Esophagus squamous epithelium (tissue), 5 donors: ENCODE measurements at regions not wholly inside any gene's neighbourhood (a gene's known extent, or its start where the extent isn't known, plus 50 kb on each side); places are given as distances from the start of the nearest gene placed in this dataset.

ENCODE experiments used
- DNase-seq: peaks from one replicate; lab custom pipeline; 2025; lab: John Stamatoyannopoulos, UW
- H3K27ac ChIP-seq, 4 donors: fragments of 200-600 bp; sonication (generic); one replicate each; pipeline ENCODE4 v1.5.1; 2016 to 2019; ENCODE audit warnings: mild to moderate bottlenecking in 1 of 4
- H3K27me3 ChIP-seq, 4 donors: fragments of 200-600 bp; sonication (generic); 1 replicate in 3 of 4; 2 replicates in 1 of 4; pipeline versions ENCODE4 v1.5.1 to v1.6.0; 2017 to 2021; ENCODE audit warnings: antibody characterized with exemption in 1 of 4
- H3K36me3 ChIP-seq, 3 donors: fragments of 200-600 bp; sonication (generic); one replicate each; pipeline ENCODE4 v1.5.1; 2016 to 2019
- H3K4me1 ChIP-seq, 3 donors: fragments of 200-600 bp; sonication (generic); one replicate each; pipeline ENCODE4 v1.5.1; 2017 to 2019
- H3K4me3 ChIP-seq, 4 donors: fragments of 200-600 bp; sonication (generic); 1 replicate in 3 of 4; 2 replicates in 1 of 4; pipeline ENCODE4 v1.5.1; 2016 to 2019; ENCODE audit warnings: mild to moderate bottlenecking in 2 of 4, moderate library complexity in 1 of 4
- H3K9me3 ChIP-seq, 3 donors: fragments of 200-600 bp; sonication (generic); one replicate each; pipeline ENCODE4 v1.5.1; 2016 to 2019
- CTCF ChIP-seq, 6 experiments: fragments of 450-650 bp in 4 of 6; fragments of 200-600 bp in 2 of 6; sonication (generic) in 2 of 6; IDR thresholded peaks; one replicate each; pipeline ENCODE4 v1.5.1; 2016 to 2019; ENCODE audit warnings: antibody characterized with exemption in 6 of 6, mild to moderate bottlenecking in 4 of 6, moderate library complexity in 4 of 6
- POLR2A ChIP-seq, 4 donors: fragments of 450-650 bp; IDR thresholded peaks; one replicate each; pipeline ENCODE4 v1.6.1; 2017; ENCODE audit warnings: antibody characterized with exemption in 4 of 4, mild to moderate bottlenecking in 4 of 4, moderate library complexity in 3 of 4
- WGBS, 2 donors: methylation state at CpG; one replicate each; pipeline ENCODE4 v1.1.5; 2018; 5-methylcytosine and 5-hydroxymethylcytosine counted together
- intact Hi-C: fragments of 100-400 bp; cut with DNase I; formaldehyde crosslinking; loops from one replicate; pipeline ENCODE4 v1.15.0; 2022
- donor health status: DM: yes; HTN: yes; CAD: no.

- no peaks in the 10 kb centered on the region for H3K9me3 ChIP-seq
- 45 to 47% methylated on average over 2 of the region's 2 CpGs for WGBS, 2 donors
- no peaks in the 10 kb centered on the region for H3K4me1 ChIP-seq
- H3K36me3 ChIP-seq, result no peaks in the 10 kb centered on the region
- TF ChIP-seq POLR2A (IDR thresholded peaks at IDR 0.05) (no peak), CTCF (IDR thresholded peaks at IDR 0.05) (no peak)
- no peaks in the 10 kb centered on the region for H3K27me3 ChIP-seq
- no peak for DNase-seq
- intact Hi-C loops, result no loop called here
- no peak overlapping the region for H3K4me3 ChIP-seq
- no peak overlapping the region for H3K27ac ChIP-seq
Measured at GRCh38 chr11:91837411-91838330, 386.9 kb upstream of the FAT3 start.

DNA sequence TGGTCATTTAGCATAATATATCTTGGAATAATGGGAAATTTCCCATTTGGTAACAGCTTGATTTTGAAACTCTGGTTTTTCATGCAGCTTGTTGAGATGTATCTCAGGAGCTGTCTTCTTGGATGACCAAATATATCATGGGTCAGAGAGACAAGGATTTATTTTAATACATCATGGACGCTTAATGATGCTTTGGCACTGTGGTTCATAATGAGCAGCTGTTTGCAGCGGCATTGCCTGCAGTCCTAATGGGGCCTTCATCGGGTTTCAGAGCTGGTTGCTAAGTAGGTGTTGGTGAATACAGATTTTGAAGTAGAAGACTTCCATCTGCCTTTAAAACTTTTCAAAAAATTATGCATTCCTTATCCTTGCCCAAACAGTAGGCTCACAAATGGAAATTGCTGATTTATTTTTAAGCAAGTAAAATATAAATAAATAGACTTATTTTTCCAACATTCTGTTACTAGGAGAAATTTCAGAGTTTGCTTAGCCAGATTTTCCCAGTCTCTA lies 389.5 kb upstream of the FAT3 start:
- intact Hi-C loops, result no loop called here
- H3K4me3 ChIP-seq, result no peak overlapping the region
- 72 to 77% methylated on average over 3 of the region's 3 CpGs for WGBS, 2 donors
- no peak overlapping the region for H3K27ac ChIP-seq
- H3K9me3 ChIP-seq, result no peaks in the 10 kb centered on the region
- no peaks in the 10 kb centered on the region for H3K27me3 ChIP-seq
- no peaks in the 10 kb centered on the region for H3K36me3 ChIP-seq
- no peaks in the 10 kb centered on the region for H3K4me1 ChIP-seq
- DNase-seq, result no peak
- TF ChIP-seq CTCF (IDR thresholded peaks at IDR 0.05), result no peak

DNA sequence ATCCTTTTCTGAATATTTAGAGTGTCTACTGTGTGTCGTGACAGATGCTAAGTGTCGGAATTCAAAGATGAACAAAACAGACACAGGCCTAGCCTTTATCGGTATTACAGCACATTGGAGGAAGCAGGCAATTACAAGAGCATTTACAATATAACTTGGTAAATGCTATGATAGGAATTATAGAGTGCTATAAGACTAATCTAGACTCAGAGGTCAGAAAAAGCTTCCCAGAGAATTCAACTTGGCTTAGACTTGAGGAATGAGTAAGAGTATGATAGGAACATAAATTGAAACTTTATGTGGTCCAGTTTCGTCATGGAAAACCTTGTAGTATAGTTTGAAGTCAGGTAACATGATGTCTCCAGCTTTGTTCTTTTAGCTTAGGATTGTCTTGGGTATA lies 395.7 kb upstream of the FAT3 start:
- 77 to 86% methylated on average over 4 of the region's 4 CpGs for WGBS, 2 donors

DNA sequence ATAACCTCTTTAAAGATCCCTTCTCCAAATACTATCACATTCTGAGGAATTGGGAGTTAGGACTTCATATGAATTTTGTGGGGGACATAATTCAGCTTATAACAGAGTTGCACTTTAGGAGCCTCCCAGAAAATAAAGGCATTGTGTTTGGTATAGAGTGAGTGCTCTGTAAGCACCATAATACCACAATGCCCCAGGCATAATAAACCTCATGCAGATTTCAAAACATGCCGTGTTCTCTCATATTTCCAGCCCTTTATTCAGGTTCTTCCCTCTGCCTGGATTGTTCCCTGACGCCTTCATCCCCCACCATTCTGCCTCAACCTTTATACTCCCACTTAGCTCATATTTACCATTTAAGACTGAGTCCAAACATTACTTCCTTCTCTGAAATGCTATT lies 398.8 kb upstream of the FAT3 start:
- Histone ChIP-seq H3K27me3 (no peaks in the 10 kb centered on the region), H3K4me1 (no peaks in the 10 kb centered on the region), H3K4me3 (no peak overlapping the region), H3K27ac (no peak overlapping the region), H3K9me3 (no peaks in the 10 kb centered on the region), H3K36me3 (no peaks in the 10 kb centered on the region)
- TF ChIP-seq POLR2A (IDR thresholded peaks at IDR 0.05), result no peak
- no peak for TF ChIP-seq CTCF (IDR thresholded peaks at IDR 0.05)
- WGBS, 2 donors, result 36 to 49% methylated on average over 2 of the region's 2 CpGs
- no peak for DNase-seq
- intact Hi-C loops, result no loop called here

More for the DNA sequence above, 395.7 kb upstream of the FAT3 start:
- no peaks in the 10 kb centered on the region for H3K27me3 ChIP-seq
- intact Hi-C loops, result no loop called here
- DNase-seq, result no peak
- H3K36me3 ChIP-seq, result no peaks in the 10 kb centered on the region
- no peak overlapping the region for H3K4me3 ChIP-seq
- TF ChIP-seq POLR2A (IDR thresholded peaks at IDR 0.05), result no peak
- no peak for TF ChIP-seq CTCF (IDR thresholded peaks at IDR 0.05)
- H3K9me3 ChIP-seq, result no peaks in the 10 kb centered on the region
- no peak overlapping the region for H3K27ac ChIP-seq
- no peaks in the 10 kb centered on the region for H3K4me1 ChIP-seq

DNA sequence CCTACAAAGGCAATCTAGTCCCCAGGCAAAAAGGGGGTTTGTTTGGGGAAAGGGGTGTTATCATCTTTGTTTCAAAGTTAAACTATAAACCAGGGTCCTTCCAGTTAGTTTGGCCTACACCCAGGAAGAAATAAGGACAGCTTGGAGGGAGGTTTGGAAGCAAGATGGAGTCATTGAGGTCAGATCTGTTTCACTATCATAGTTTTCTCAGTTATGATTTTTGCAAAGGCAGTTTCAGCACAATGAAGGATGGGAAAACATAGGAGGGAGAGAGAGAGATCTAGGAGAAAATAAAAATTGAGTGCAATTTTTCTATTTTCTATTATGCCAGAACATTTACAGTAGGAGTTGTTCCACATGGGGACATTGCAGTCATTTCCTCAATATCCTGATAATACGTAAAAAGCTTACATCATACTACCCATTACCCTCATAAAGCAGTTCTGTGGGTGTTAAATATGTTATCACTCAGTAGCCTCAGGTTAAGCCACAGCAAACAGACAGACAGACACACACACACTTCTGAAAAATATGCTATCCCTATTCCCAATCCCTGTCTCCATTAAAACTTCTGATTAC lies 401.3 kb upstream of the FAT3 start:
- intact Hi-C loops, result no loop called here
- Histone ChIP-seq H3K27ac (no peak overlapping the region), H3K4me1 (no peaks in the 10 kb centered on the region), H3K9me3 (no peaks in the 10 kb centered on the region), H3K27me3 (no peaks in the 10 kb centered on the region), H3K36me3 (no peaks in the 10 kb centered on the region), H3K4me3 (no peak overlapping the region)
- DNase-seq, result no peak
- no peak for TF ChIP-seq POLR2A (IDR thresholded peaks at IDR 0.05)
- TF ChIP-seq CTCF (IDR thresholded peaks at IDR 0.05), result no peak
- WGBS, 2 donors, result 38 to 39% methylated on average over 1 of the region's 1 CpG
